ENCODE measurements at regions not wholly inside any gene's neighbourhood (a gene's known extent, or its start where the extent isn't known, plus 50 kb on each side); places are given as distances from the start of the nearest gene placed in this dataset.

DNA sequence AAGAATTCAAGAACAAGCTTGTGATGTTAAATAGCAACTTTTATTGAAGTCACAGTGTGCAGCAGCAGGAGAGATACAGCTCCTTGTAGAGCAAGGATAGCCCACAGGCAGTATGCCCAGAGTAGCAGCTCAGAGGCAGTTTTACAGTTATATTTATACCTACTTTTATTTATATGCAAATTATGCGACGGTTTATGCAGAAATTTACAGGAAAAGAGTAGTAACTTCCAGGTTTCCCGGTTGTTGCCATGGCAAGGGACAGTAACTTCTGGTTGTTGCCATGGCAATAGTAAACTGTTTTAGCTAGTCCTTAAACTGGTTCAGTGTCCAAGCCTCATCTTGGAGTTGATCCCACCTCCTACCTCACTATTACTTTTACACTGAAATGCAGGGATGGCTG lies 344.6 kb upstream of the LYPLAL1 start:
- no peak for DNase-seq

DNA sequence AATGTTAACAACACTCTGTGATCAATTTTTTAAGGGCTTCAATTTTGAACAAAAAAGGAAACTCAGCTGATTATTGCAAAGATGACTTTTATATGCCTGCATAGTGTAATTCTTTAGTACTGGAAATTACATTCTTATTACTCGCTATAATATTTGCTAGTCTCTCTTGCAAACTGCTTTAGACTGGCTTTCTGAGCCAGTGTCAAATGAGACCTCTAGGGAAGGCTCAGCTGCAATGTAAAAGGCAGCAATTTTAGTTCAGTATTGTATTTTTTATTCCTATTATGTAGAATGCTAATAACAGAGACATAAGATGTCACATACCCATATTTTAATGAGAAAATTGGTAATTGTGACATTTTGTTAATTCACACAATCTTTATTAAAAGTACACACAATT lies 338.1 kb upstream of the LYPLAL1 start:
- DNase-seq: no peak

DNA sequence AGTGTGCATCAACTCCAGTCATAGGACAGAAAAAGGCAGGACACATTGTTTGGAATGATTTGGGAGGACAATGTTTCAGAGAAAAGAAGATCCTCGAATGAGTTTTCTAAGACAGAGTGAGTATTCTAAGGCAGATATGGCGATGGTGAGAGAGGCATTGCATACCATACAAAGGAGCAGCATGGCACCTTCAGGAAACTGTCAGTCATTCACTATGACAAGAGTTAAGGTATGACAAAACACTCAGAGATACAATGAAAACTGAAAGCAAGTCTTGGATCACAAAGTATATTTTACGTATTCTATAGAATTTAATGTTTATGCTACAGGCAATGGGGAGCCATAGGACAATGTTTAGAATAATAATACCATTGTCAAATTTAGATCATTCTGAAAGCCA lies 337.4 kb upstream of the LYPLAL1 start:
- DNase-seq: no peak

DNA sequence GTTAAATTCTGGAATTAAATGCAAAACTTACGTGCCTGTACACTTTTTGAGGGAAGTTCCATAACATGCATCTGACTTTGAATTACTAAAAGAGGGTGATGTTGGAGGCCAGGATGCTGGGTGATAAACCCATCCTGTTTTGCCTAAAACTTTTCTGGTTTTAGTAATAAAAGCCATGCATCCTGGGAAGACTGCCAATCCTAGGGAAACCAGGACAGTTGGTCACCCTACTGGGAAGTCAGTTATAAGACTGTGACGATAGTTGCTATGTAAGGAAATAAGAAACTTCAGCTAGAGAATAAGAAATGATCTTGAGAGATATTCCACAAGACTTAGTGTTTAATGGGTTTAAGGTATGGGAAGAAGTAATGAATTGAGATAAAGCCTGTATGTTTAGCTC lies 336.6 kb upstream of the LYPLAL1 start:
- no peak for DNase-seq

DNA sequence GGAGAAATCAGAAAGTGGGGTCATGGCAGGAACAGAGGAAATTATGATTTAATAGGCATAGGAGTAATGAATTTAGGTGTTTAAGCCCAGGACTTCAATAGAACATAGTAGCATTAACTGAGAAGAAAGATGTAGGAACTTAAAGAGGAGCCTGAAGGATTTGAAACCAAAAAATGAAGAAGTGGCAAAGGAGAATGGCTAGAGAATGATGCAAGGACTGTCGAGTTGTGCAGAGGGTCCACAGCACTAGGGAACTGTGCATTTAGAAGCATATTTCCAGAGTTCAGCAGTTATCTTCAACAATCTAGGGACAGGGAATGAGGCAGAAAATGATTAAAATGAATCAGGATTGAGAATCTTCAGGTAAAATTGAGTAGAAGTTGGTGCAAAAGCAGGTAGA lies 328.1 kb upstream of the LYPLAL1 start:
- no peak for DNase-seq

DNA sequence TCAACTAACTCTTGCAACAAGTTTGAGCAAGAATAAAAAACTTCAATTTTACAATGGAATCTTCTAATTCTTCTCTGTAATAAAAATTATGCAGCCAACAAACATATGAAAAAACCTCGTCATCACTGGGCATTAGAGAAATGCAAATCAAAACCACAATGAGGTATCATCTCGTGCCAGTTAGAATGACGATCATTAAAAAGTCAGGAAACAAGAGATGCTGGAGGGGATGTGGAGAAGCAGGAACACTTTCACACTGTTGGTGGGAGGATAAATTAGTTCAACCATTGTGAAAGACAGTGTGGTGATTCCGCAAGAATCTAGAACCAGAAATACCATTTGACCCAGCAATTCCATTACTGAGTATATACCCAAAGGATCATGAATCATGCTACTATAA lies 327.5 kb upstream of the LYPLAL1 start:
- DNase-seq: no peak

DNA sequence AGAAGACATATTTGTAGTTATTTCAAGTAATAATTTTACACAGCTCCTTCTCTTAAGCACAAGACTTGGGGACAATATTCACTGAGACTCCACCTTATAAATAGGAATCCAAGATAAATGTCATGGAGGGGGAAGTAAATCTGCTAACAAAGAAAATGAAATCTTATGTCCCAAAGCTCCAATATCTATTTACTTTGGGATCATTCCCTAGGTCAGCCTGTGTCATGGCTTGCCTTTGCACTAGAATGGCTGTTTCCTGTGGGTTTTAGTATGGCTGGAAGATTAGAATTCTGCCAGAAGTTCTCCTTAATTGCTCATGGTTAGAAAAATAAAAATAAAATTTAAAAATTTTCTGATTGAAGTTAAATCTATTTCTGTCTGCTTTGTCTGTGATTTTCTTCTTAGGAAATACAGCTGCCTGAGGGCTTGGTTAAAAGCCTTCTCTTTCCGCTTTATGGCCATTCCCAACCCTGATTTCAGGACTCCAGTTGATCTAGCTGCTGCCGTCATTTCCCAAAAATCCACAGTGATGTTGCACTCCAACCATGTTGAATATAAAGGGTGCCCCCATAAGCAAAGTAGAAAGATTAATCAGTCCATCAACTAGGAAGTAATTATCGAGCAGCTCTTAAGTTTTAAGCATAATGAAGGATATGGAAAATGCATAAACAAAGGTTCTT lies 326.4 kb upstream of the LYPLAL1 start:
- DNase-seq: no peak

DNA sequence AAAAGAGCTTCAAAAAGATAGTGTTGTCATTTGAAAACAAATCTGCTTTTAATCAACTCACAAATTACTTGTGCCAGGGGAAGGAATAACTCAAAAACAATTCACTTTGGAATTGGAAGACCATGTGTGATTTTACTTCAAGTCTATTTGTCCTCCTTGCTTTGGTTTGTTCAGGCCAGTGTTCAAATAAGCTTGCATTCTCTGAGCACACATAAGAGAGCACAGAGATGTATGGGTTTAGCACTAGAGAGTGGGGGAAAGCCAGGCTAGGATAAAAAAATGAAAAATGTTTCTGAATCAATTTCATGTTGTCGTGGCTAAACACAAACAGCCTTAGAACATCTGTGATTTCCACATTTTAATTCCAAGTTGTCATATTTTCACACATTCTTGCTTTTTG lies 325.7 kb upstream of the LYPLAL1 start:
- DNase-seq: no peak

DNA sequence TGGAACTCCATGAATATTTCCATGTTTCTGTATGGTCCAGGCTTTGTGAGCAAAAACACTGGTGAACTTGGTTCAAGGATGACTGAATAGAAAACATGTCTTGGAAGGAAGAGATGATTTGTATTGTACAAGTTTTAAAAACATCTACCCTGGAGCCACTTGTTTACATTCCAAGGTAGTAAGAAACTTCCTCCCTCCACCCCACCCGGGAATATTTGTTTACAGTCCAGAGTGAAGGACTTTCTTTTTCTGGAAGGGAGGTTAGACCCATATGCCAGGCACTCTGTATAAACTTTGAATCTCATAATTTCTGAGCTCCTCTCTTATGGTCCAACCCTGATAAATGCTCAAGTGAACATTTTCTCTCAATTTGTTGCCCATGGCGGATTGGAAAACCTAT lies 323.3 kb upstream of the LYPLAL1 start:
- DNase-seq: no peak

DNA sequence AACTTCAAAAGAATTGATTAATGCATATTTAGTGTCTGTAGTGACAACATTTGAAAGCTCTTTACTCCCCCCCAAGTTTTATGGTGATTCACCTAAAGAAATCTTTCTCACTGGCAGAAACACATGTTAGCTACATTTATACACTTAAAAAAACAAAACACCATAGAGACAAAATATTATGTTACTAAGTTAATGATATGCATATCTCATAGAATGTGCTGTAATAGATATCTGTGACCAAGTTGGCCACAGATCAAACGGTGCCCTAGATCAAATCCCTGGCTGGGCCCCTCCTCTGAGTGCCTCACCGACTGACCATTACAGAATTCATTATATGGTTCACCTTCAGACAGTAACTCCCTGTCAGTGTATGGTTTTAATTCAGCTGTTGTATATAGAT lies 322.1 kb upstream of the LYPLAL1 start:
- DNase-seq: no peak

DNA sequence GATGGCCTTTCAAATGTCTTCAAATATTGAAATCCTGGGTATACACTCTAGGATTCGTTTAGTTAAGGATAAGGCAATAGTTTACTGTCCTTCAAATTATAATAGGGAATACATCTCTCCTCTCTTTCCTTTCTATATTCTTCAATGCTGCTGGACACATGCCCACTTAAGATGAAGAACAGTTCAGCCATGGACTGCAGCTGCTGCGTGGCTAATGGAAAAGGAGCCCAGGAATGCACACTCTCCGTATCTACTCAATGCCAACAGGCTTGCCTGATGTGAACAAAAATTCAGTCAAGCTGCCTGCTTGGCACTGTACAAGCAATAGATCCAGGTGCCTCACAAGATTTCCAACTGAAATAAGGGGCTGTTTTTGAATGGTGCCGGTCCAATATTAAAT lies 321.2 kb upstream of the LYPLAL1 start:
- DNase-seq: no peak

DNA sequence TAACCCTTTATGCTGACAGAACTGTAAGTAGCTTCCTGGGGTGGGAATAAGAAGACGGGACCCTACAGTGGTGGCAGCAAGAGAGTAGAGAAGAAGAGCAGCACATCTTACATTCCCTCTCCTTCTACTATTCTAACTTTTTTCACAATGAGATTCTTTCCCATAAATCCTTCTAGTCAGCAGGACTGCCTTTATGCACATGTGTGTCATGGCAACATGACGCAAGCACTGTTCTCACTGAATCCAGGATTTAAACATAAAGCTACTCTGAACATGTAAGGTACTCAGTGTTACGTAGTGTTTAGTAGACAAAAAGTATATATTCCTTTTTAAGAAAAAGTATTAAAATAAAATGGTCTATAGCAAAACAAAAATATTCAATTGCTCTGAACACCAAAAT lies 309.7 kb upstream of the LYPLAL1 start:
- no peak for DNase-seq

DNA sequence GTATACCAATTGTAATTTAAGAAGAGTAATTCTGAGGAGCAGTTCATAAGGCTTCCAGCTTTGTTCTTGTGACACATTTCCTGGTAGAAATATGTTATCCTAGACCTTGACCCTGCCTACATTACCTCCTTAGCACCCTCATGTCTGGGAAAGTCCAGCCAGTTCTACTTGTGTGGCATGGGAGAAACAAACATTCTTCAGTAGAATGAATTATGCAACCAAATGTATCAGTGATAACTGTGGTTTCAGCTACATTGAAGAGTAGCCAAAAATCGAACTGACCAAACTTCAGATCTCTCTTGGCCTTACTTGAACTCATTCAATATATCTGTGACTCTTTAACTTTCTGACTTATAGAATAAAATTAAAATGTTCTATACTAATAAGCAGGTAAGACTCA lies 308.1 kb upstream of the LYPLAL1 start:
- no peak for DNase-seq

DNA sequence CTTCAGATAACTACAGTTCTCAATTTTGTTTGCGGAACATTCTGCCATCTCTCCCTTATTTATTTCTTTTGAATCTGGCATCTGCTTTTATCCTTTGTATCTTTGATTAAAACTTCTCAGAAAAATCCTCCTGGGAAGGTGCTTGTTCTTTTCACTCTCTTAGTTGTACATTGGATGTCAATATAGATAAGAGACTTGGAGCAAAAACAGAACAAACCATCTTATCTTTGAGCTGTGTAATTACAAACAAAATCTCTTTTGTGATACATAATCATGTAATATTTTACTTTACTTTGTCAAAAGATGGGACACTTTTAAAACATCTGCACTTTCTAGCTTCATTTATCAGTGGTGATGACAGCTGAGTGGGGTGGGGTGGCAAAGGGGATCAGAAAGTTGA lies 307.2 kb upstream of the LYPLAL1 start:
- DNase-seq: no peak

DNA sequence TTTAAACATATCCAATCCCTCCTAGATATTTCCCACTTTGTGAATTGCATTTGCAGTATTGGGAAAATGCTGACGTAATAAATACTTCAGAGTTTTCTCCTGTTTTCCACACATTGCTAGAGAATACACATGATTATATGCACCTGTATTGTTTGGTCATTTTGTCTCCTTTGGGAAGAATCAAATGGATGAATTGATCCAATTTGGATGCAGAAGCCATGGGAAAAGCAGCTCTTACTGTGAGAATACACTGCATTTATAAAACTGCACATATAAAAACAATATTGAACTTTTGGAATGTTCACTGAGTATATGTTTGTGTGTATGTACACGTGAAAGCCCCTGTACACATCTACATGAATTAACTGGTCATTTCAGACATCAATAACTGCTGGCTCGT lies 306.6 kb upstream of the LYPLAL1 start:
- DNase-seq: no peak

DNA sequence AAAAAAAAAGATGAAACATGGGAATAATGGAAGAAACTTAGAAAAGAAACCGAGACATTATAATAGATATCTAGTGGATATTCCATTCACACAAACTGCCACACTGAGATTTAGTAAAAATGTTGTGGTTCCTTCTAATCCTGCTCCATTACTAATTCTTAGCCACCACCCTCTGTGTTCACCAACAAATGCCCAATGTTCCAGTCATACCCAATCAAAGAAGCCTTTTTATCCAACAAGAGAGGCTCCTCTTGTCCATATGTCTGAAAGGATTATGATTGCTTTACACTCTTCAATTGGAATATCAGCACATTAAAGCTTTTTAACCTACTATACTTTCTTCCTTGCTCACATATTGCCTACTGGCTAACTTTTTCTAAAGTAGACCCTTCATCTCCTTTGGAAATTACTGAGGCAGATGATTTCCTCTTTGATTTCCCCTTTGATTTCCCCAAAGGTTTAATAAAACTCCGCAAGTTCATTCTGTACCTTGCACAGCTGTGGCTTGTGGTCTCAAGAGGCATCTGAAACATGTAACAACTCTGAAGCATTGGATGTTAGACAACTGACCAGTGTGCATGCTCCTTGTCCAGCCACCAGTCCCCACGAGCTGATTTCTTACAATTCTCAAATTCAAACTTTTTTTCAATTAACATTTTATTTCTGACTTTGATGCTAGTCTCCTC lies 305.6 kb upstream of the LYPLAL1 start:
- no peak for DNase-seq

DNA sequence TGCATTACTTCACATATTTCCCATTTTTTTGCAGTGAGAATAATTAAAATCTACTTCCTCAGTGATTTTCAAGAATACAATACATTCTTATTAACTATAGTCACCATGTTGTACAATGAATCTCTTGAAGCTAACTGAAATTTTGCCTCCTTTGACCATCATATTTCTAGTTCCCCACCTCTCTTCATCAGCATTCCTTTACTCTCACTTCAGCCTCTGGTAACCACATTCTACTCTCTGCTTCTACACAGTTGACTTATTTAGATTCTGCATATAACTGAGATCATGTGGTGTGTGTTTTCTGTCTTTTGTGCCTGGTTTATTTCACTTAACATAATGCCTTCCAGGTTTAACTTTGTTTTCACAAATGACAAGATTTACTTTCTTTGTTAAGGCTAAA lies 304.4 kb upstream of the LYPLAL1 start:
- DNase-seq: no peak

DNA sequence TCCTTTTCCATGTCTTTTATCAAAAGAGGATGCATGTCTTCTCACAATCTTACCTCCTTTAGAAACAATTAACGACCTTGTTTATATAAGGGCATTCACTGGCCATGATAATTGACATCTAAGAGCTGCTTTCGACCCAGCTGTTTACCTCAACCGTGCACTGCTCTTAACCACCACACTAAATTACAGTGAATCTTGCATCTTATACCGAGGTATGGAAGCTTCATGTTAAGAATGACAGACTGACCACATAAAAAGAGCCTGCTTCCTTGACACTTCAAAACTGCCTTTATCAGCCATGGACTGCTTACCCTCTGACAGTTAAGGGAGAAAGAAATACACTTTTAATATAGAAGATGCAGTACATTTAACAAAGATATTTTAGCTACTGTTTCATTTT lies 301.7 kb upstream of the LYPLAL1 start:
- DNase-seq: no peak

DNA sequence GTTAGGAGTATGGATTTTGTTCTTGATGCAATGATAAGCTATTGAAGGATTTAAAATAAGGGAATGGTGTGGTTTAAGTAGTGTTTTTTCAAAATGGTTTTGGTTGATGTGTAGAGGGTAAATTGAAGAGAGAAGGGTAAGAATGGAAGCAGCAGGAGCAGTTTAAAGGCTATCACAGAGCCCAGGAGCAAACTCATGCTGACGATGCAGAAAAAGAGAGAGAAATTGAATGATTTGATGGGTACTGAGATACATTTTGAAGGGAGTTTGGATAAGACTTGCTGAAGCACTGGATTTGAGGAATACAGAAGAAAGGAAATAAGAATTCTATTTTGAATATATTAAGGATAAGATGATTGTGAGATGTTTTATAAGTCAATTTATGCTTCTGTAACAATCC lies 300.8 kb upstream of the LYPLAL1 start:
- no peak for DNase-seq

DNA sequence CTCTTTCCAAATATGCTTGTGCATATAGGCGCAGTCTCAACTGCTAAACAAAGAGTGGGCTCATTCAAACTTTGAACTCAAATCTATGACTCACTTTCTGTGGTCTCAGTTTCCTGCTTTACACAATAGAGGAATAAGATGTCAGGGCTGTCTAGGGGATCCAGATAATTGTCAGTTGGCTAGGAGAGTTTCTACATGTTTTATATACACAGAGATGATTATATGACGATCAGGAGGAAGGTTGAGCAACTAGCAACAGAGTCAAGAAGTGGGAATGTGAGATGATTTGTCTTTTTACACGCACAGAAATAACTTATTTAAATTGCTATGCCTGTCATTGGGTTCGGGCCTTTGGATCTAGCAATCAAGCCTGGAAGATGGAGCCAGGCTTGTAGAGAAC lies 299.4 kb upstream of the LYPLAL1 start:
- DNase-seq: no peak

DNA sequence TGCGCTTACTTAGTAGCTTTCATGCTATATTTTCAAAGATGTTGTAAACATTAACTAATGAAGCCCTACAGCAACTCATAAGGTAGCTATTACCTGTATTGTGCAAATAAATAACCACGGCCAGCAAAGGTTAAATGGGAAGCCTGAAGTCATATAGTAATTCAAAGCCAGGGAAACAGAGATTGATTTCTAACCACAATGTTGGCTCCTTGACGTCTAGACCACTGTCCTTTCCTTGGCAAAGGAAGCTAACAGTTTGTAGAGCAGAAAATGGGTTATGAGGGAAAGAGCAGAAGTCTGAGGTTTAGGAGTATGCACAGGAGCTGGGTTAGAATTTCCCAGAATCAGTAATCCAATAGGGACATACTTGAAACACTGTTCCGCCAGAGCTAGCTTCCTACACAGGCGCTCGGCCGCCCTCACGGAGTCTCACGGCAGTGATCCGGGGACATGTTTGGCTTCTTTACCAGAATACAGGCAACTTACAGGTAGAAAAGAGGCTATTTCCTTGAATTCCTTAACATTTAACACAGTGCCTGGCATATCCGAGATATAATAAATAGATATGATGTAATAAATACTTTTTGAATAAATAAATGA lies 298.8 kb upstream of the LYPLAL1 start:
- DNase-seq: no peak

DNA sequence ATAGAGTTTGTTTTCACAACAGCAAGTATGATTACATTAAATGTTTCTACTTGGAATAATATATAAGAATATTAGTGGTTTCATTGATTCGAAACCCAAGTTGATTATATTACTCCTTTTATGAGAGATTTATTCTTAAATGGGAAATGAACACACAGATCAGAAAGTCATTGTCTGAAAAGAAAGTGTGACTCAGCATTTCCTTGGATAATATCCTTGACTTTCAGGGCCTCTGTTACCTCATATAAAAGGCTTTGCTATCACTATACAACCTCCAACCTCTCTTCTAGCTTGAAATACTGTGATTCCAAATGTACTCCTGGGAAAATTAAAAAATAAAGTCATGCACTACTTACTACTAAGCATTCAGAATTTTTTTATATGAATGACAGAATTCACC lies 295.3 kb upstream of the LYPLAL1 start:
- no peak for DNase-seq

DNA sequence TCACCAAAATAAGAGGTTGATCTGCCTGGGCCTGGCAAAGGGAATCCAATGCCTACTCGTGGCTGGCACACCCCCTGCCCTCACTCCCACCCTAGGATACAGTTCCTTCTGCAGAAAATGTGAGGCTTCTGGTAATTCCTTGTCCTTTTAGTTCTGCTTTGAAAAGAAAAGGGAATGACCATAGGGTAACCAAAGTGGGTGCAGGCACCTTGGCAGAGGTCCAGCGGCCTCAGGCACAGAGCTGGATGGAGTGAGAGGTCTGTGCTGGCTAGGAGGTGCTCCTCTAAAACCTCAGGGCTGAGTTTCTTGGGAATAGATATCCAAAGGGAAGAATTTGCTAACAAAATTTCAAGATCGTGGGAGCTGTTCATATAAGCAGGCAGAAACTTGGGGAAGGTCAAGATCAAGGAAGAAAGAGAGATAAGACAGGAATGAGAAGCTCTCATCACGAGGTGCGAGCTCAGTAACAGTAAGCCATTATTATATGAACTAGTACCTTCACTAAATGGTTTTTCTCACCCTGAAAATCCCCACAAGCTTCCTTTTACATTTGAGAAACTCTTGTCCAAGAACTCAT lies 293.1 kb upstream of the LYPLAL1 start:
- DNase-seq: no peak

DNA sequence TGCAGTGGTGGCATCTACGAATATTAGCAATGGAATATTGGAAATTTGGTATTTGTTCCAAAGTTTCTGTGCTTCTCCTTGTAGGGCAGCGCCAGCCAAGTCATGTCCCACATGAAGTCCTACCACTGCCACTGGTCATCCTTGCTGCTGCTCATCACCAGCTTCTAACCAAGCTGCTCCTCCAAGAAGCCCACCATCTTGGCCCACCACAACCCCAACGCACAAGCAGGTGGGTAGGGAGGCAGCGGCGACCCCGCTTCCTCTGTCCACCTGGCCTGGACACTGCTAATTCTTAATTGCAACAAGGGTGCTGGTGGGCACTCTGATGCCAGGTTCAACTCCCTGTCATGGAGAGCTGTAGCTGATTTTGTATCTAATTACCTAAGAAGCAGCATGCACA lies 291.2 kb upstream of the LYPLAL1 start:
- no peak for DNase-seq

Measured in activated T-cell treated with anti-CD3 and anti-CD28 coated beads, Interleukin-2, amount 50 U/mL, for 48 hours (primary cell).